ENCODE measurements at regions not wholly inside any gene's neighbourhood (a gene's known extent, or its start where the extent isn't known, plus 50 kb on each side); places are given as distances from the start of the nearest gene placed in this dataset.

DNA sequence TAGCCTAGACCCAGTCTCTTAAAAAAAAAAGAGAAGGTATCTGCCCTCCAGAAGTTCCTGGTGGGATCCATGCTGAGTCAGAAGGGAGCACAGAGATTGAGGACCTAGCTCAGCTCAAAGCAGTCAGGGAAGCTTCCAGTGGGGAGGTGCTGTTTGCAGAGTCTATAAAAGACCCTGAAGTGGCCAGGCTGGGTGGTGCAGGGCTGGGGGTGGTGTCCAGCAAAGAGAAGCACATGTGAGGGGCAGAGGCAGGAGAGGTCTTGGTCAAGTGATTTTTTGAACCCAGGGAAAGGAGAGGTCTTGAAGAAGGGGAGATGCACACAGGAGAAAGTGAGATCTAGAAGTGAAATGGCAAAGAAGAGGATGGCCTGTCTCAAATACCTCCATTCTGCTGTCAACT is 130.4 kb upstream of the PODXL start:
- no peak overlapping the region for H3K9ac ChIP-seq (ENCODE audit: low read length)
- no peak overlapping the region for H2AFZ ChIP-seq (ENCODE audit: insufficient read depth, low read depth, low read length, poor library complexity, severe bottlenecking)
- H4K20me1 ChIP-seq (ENCODE audit: control insufficient read depth, insufficient read depth, low read length, poor library complexity, severe bottlenecking) = no peaks in the 10 kb centered on the region
- TF ChIP-seq, protein P1, sequence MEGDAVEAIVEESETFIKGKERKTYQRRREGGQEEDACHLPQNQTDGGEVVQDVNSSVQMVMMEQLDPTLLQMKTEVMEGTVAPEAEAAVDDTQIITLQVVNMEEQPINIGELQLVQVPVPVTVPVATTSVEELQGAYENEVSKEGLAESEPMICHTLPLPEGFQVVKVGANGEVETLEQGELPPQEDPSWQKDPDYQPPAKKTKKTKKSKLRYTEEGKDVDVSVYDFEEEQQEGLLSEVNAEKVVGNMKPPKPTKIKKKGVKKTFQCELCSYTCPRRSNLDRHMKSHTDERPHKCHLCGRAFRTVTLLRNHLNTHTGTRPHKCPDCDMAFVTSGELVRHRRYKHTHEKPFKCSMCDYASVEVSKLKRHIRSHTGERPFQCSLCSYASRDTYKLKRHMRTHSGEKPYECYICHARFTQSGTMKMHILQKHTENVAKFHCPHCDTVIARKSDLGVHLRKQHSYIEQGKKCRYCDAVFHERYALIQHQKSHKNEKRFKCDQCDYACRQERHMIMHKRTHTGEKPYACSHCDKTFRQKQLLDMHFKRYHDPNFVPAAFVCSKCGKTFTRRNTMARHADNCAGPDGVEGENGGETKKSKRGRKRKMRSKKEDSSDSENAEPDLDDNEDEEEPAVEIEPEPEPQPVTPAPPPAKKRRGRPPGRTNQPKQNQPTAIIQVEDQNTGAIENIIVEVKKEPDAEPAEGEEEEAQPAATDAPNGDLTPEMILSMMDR (IDR thresholded peaks at IDR 0.05) = no peak
- TF ChIP-seq EZH2 (IDR thresholded peaks at IDR 0.05; ENCODE audit: borderline replicate concordance, insufficient read depth, low read depth, low read length, poor library complexity, severe bottlenecking) = no peak
- H3K27ac ChIP-seq (ENCODE audit: low read length in 2 of 2) = no peak overlapping the region
- no peak overlapping the region for H3K4me2 ChIP-seq (replicated peaks; ENCODE audit: low read depth, low read length, poor library complexity, severe bottlenecking)
- no peaks in the 10 kb centered on the region for H3K36me3 ChIP-seq (replicated peaks in 1 of 2; ENCODE audit: control extremely low read depth in 1 of 2, control insufficient read depth in 1 of 2, extremely low read depth in 1 of 2, insufficient read depth in 2 of 2, low read length in 1 of 2)
- ATAC-seq (ENCODE audit: low read depth) (no peak), DNase-seq (no peak)
- no peak overlapping the region for H3K4me3 Mint-ChIP-seq
- no peaks in the 10 kb centered on the region for H3K9me3 ChIP-seq (ENCODE audit: control extremely low read depth in 1 of 3, control insufficient read depth in 2 of 3, insufficient read depth in 1 of 3, low read length in 2 of 3)
- H3K27ac Mint-ChIP-seq = no peak overlapping the region
- H3K9me3 Mint-ChIP-seq (ENCODE audit: insufficient read depth) = no peaks in the 10 kb centered on the region
- no peaks in the 10 kb centered on the region for H3K79me2 ChIP-seq (ENCODE audit: control insufficient read depth, insufficient read depth, low read length)
- CTCF ChIA-PET = no interaction called here
- intact Hi-C loops (cut with micrococcal nuclease) = loop anchor here (5.0 kb wide), 1 partner anchor 1545 kb away; no protein-coding TSS in a partner anchor
- H3K27me3 ChIP-seq (replicated peaks in 1 of 4; ENCODE audit: control extremely low read depth in 1 of 4, control insufficient read depth in 3 of 4, insufficient read depth in 4 of 4, low read length in 3 of 4) = peaks cover 0 to 21% (median 2%) of the 10 kb centered on the region in 4 experiments
- POLR2A ChIA-PET = no interaction called here
- no peak overlapping the region for H3K4me3 ChIP-seq (ENCODE audit: control extremely low read depth in 1 of 5, extremely low read depth in 1 of 5, insufficient read depth in 1 of 5, low read depth in 2 of 5, low read length in 4 of 5)
- H3K27me3 Mint-ChIP-seq = peaks cover 42% of the 10 kb centered on the region
- H3K4me1 ChIP-seq (ENCODE audit: control insufficient read depth in 2 of 2, insufficient read depth in 2 of 2, low read length in 2 of 2) = no peaks in the 10 kb centered on the region
- peaks cover under 1% of the 10 kb centered on the region for H3K4me1 Mint-ChIP-seq

DNA sequence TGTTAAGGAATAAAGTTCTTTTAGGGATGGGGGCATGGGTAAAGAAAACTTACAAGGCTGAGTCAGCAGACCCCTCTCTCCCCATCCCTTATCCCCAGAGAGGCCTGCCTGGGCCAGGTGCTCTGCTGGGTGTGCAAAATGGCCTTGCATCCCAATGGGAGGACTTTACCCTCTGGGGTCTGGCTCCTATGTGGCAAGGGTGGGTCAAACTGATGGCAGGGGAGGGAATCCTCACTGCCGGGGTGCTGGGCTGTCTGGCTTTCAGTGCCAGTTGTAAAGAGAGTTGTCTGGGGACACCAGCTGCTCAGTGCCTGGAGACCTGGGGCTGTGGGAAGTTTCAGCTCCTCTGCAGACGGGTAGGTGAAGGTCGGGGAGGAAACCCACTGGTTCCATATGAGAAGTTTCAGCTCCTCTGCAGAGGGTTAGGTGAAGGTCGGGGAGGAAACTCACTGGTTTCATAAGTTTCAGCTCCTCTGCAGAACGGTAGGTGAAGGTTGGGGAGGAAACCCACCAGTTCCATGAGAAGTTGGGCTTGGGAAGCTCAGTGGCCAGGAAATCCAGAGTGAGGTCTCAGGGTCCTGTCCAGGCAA is 127.2 kb upstream of the PODXL start:
- no peaks in the 10 kb centered on the region for H3K79me2 ChIP-seq (ENCODE audit: control insufficient read depth, insufficient read depth, low read length)
- no peaks in the 10 kb centered on the region for H4K20me1 ChIP-seq (ENCODE audit: control insufficient read depth, insufficient read depth, low read length, poor library complexity, severe bottlenecking)
- intact Hi-C loops (cut with micrococcal nuclease) = no loop called here
- peaks cover 0 to 2% (median 0%) of the 10 kb centered on the region in 4 experiments for H3K27me3 ChIP-seq (replicated peaks in 1 of 4; ENCODE audit: control extremely low read depth in 1 of 4, control insufficient read depth in 3 of 4, insufficient read depth in 4 of 4, low read length in 3 of 4)
- WGBS (ENCODE audit: insufficient coverage) = 36% methylated on average over 5 of the region's 5 CpGs
- no peaks in the 10 kb centered on the region for H3K4me1 ChIP-seq (ENCODE audit: control insufficient read depth in 2 of 2, insufficient read depth in 2 of 2, low read length in 2 of 2)
- Mint-ChIP-seq H3K4me1 (no peaks in the 10 kb centered on the region), H3K27ac (no peak overlapping the region), H3K9me3 (ENCODE audit: insufficient read depth) (peaks cover 3% of the 10 kb centered on the region), H3K4me3 (no peak overlapping the region), H3K27me3 (peaks cover 27% of the 10 kb centered on the region)
- TF ChIP-seq EZH2 (IDR thresholded peaks at IDR 0.05; ENCODE audit: borderline replicate concordance, insufficient read depth, low read depth, low read length, poor library complexity, severe bottlenecking) = no peak
- TF ChIP-seq, protein P1 (IDR thresholded peaks at IDR 0.05) = no peak
- peaks cover 0 to 4% (median 0%) of the 10 kb centered on the region in 3 donors for H3K9me3 ChIP-seq (ENCODE audit: control extremely low read depth in 1 of 3, control insufficient read depth in 2 of 3, insufficient read depth in 1 of 3, low read length in 2 of 3)
- POLR2A ChIA-PET = interaction anchor here (0.6 kb wide), 1 partner anchor 613 kb away, joined by 6 read pairs; no protein-coding TSS in a partner anchor
- H3K27ac ChIP-seq (ENCODE audit: low read length in 2 of 2) = no peak overlapping the region
- no peak for ATAC-seq (ENCODE audit: low read depth)
- H3K36me3 ChIP-seq (replicated peaks in 1 of 2; ENCODE audit: control extremely low read depth in 1 of 2, control insufficient read depth in 1 of 2, extremely low read depth in 1 of 2, insufficient read depth in 2 of 2, low read length in 1 of 2) = no peaks in the 10 kb centered on the region
- H3K4me3 ChIP-seq (ENCODE audit: control extremely low read depth in 1 of 5, extremely low read depth in 1 of 5, insufficient read depth in 1 of 5, low read depth in 2 of 5, low read length in 4 of 5) = no peak overlapping the region
- no peak for DNase-seq
- CTCF ChIA-PET = no interaction called here
- H2AFZ ChIP-seq (ENCODE audit: insufficient read depth, low read depth, low read length, poor library complexity, severe bottlenecking) = no peak overlapping the region
- no peak overlapping the region for H3K4me2 ChIP-seq (replicated peaks; ENCODE audit: low read depth, low read length, poor library complexity, severe bottlenecking)
- no peak overlapping the region for H3K9ac ChIP-seq (ENCODE audit: low read length)
